ENCODE measurements at regions not wholly inside any gene's neighbourhood (a gene's known extent, or its start where the extent isn't known, plus 50 kb on each side); places are given as distances from the start of the nearest gene placed in this dataset.

GRCh38 chr5:52735139-52735538, 52.6 kb upstream of the ITGA1 start:
- TF ChIP-seq EGR1 (IDR thresholded peaks at IDR 0.05) (no peak), USF1 (IDR thresholded peaks at IDR 0.05) (no peak), TCF12 (IDR thresholded peaks at IDR 0.05; ENCODE audit: low read depth) (no peak), TAF1 (IDR thresholded peaks at IDR 0.05; ENCODE audit: low read depth) (no peak), EP300 (IDR thresholded peaks at IDR 0.05; ENCODE audit: borderline replicate concordance) (no peak), REST (IDR thresholded peaks at IDR 0.05; ENCODE audit: low read depth) (no peak), CREB1 (IDR thresholded peaks at IDR 0.05; ENCODE audit: low read depth) (no peak), CEBPB (IDR thresholded peaks at IDR 0.05) (no peak), YY1 (IDR thresholded peaks at IDR 0.05; ENCODE audit: low read depth) (no peak), RAD21 (IDR thresholded peaks at IDR 0.05; ENCODE audit: low read depth) (no peak), FOXM1 (IDR thresholded peaks at IDR 0.05; ENCODE audit: borderline replicate concordance, low read depth) (no peak), MAX (IDR thresholded peaks at IDR 0.05) (no peak), ZBTB7A (IDR thresholded peaks at IDR 0.05; ENCODE audit: low read depth) (no peak), TEAD4 (IDR thresholded peaks at IDR 0.05) (no peak)

Measured in Ishikawa (cell line).